HL-60 (cell line): ENCODE measurements at regions not wholly inside any gene's neighbourhood (a gene's known extent, or its start where the extent isn't known, plus 50 kb on each side); places are given as distances from the start of the nearest gene placed in this dataset.

Experiments used
- CTCF ChIP-seq: IDR thresholded peaks from one replicate; pipeline ENCODE4 v1.5.1; 2011; ENCODE audit warnings: low read length, control low read depth, inconsistent platforms; ENCODE audit not compliant: insufficient read depth
- GABPA ChIP-seq: IDR thresholded peaks from 2 replicates; pipeline ENCODE4 v1.6.1; 2012; ENCODE audit warnings: low read depth
- POLR2AphosphoS5 ChIP-seq: IDR thresholded peaks from 2 replicates; pipeline ENCODE4 v1.6.1; 2012; ENCODE audit warnings: low read depth
- REST ChIP-seq: IDR thresholded peaks from 2 replicates; pipeline ENCODE4 v1.6.1; 2012; ENCODE audit warnings: low read depth; ENCODE audit not compliant: insufficient replicate concordance
- SPI1 ChIP-seq: IDR thresholded peaks from 2 replicates; pipeline ENCODE4 v1.6.1; 2012; ENCODE audit warnings: low read depth, mild to moderate bottlenecking, borderline replicate concordance

GRCh38 chr4:79657379-79657778 is 249.4 kb upstream of the GK2 start:
- TF ChIP-seq CTCF (no peak), POLR2AphosphoS5 (no peak), SPI1 (no peak), REST (no peak), GABPA (no peak)
